Stimulated activated CD8-positive, alpha-beta memory T cell treated with anti-CD3 and anti-CD28 coated beads, Interleukin-15, amount 100 ng/mL, for 24 hours (primary cell): ENCODE measurements at regions not wholly inside any gene's neighbourhood (a gene's known extent, or its start where the extent isn't known, plus 50 kb on each side); places are given as distances from the start of the nearest gene placed in this dataset.

Source experiments
- DNase-seq: peaks from one replicate; pipeline ENCODE4 v3.0.0-alpha.2; 2020; ENCODE audit warnings: low read depth

DNA sequence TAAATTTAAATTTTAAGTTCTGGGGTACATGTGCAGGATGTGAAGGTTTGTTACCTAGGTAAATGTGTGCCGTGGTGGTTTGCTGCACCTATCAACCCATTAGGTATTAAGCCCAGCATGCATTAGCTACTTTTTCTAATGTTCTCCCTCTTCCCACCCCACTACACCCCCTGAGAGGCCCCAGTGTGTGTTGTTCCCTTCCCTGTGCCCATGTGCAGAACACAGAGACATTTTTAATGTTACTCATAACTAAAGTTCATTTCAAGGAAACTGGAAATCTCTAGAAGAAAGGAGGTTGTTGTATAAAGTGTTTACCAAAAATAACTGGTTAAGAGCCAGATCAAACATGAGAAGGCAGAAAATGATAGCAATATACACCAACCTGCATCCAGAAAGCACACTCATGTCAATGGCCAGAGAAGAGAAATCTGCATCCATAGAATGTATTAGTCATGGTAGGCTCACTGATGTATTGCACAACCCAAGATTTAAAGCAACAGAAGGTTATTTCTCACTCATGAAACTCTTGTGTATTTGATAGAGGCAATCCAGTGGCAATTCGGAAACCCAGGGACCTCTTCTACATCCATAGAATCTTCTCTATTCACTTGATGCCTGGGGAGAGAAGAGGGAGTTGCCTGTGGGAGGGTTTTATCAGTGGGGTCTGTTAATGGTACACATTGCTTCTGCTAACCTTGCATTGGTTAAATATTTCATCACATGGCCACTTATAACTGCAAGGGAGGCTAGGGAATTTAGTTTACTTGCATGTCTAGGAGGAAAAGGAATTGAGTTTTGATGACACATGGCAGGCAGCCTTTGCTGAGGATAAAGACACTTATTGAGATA is 321.9 kb upstream of the RASGRP1 start:
- no peak for DNase-seq

DNA sequence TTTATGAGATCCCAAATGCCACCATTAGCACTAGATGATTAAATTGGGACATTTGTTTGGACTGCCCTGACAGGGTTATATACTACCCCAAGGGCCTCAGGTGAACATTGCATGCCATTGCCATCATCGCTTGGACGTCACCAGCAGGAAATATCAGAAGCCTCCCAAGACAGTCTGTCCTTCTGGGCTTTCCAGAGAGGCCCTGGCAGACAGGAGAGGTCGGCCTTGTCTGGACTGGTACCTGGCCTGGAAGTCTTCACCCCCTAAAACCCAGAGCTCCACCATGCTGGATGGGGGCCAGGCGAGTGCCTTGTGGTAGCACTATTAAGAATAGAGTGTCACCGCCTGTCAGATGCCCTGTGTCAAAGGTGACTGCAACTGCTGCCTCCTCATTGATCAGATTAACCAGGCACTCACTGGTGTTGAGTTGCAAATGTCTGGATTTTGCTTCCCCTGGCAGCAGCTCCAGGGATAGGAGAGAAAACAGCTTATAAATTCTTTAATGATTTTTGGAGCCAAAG is 324.1 kb upstream of the RASGRP1 start:
- DNase-seq = no peak

DNA sequence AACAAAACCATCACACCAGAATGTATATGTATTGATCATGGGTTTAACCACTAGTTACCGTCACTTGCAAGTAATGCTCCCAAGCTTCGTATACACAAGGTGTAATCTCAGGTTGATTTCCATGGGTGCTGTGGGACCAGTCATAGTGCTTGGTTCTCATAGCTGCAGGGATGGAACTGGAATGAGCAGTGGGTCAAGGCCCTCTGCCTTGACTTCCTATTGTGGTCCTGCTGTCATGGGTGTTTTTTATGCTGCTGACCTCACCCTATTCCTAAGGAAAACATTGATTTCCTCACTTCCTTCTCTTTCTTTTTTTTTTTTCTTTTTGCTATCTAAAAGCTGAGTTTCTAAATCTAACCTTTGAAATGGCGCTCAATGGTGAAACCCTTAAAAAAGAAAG is 325.6 kb upstream of the RASGRP1 start:
- no peak for DNase-seq

DNA sequence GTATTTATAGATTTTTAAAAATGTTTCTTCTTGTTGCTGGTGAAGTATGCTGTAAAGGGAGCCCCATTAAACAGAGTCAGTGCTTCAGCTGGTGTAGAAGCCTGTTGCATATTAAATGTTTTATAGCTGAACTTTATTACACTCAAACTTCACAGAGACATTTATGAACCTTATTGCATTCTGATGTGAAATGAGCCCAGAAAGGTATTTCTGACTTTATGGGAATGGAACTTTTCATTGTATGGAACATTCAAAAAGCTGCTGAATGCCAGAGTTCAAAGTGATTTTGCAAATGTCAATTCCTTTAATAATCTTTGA is 329.3 kb upstream of the RASGRP1 start:
- DNase-seq = no peak

DNA sequence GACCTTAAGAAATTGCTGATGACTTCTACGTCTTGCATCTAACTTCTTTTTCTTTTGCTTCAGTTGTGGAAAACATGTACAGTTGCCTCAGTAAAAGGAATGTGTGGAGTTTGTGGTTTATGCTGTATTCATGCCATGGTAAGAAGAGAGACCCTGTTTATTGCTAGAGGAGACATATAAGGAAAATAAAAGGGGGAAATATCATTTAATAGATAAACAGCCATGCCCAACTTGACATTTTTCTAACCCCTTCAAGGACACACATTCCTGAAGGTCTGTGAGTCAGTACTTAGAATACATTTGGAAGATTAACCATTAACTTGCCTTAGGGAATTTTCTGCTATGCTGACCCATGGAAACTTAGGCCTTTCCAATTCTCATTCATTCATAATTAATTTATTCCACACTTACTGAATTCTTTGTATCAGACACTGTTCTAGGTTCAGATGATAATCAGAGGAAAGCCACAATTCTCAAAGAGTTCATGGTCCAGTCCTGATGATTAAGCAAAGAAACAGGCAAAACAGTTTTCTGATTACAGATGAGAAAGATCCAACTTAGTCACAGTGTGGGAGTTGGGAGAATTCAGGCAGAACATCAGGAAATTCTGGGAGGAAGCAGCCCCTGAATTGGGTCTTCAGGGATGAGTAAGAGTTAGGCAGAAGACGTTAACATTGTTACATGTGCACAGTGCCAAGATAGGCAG is 329.8 kb upstream of the RASGRP1 start:
- no peak for DNase-seq

DNA sequence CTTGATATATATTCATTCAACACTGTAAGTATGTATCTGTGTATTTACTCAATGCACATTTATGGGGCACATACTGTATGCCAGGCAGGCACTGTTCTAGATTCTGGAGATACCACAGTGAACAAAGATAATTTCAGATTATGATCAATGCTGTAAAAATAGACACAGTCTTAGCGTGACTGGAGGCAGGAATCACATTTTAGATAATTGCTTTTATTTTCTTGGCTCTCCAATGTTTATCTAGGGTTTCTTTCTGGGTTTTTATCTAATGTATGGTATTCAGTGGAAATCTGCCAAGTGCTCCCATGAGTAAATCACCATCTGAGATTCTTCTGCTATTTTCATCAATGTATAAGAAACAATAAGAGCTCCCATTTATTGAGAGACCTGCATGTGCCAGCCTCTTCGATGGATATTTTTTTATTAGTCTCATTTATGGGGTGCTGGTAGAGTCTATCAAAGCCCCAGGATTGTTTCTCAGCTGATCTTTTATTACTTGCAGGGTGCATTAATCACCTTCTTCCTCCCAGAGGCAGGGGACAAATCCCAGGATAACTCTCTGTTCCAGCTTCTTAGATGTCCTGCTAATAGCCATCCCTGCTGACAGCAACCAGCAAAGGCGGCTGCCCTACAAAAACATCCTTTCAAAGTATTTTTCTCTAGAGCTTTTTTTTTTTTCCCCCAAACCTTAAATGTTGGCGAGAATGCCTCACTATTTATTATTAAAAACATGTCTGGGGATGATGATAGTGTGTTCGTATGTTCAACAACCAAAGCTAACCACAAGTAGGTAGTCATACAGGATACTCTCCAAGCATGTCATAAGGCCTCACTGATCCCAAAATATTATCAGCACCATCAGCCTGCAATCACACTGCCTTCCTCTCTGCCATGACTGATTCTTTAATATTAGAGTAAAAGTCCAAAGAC is 331.0 kb upstream of the RASGRP1 start:
- DNase-seq = no peak

DNA sequence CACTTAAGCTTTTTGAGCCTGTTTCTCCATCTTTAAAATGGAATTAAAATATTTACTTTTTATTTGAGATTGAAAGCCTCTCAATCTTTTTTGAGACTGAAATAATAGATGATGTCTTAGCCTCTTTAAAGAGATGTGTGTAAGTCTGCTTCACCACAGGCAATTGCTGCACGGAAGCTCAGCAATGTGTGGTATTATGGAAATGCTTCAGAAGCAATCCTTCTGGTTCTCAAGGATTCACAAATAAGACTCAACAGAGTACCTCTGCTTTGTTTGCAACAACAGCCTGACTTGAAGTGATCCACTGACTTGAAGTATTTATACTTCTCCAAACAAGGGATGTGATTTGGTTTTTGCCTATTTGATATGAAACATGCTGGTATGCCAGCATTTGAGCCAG is 332.0 kb upstream of the RASGRP1 start:
- no peak for DNase-seq

DNA sequence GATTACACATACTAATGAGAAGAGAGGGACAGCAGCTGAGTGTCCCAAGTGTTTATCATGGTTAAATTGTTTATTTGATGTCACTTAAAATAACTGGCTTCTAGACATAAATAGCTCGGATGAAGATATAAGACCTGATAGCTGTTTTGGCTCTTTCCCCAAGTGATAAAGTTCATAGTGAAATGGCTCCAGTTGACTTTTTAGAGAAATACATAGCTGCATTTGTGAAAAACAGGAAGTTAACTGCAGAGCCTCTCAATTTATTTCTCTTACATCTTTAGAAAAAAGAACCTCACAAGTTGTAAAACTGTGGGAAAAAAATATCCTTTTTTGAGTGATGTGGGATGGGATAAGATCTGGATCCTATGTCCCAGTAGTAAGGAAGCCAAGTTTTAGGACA is 332.9 kb upstream of the RASGRP1 start:
- no peak for DNase-seq

DNA sequence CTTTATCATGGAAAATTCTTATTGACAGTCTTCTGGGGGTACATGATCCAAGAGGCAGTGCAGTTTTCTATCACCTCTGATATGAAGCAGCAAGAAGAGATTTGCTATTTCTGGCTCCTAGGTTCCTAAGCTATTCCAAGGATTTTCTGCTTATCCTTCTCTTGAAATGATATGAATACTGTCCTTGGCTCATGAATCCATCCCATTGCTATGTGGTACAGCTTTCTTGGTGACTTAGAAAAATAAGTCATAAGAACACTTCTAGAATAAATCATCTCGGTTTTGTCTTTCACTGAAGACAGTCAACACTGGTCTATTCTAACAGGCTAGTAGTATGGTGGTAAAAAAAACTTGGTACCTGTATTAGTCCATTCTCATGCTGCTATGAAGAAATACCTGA is 333.6 kb upstream of the RASGRP1 start:
- no peak for DNase-seq

DNA sequence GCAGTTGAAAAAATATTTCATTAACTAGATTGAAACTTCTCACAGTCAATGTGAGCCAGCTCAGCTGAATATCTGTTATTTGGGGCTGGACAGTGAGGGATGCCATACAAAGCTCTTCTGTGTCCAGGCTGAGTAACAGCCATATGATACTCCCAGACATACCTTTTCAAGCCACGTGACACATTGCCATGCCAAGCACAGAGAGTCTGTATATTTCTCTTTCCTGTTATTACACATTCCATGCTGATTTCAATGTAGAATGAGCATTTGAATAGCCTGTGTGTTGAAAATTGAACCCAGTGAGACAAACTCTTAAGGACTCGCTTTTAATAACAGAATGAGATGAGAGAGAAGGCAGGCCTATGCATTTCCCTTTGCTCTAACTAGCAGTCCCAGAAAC is 334.7 kb upstream of the RASGRP1 start:
- no peak for DNase-seq

DNA sequence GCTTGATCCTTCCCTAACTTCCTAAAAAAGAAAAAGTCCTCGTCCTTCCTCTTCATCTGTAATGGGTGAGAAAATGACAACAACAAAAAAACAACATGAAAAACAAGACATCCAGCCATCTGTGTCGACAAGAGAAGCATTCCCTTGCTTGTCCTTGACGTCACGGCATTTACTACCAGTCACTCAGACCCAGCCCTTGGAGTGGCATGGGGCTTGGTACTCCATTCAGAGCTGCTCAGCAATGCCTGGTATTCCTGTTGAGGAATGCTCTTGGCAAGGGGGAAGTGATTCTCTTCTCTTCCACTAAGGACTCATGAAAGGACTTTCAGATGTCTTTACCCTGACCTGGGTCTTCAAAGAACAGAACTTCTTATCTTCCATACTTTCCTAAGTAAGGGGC is 339.7 kb upstream of the RASGRP1 start:
- DNase-seq = no peak

DNA sequence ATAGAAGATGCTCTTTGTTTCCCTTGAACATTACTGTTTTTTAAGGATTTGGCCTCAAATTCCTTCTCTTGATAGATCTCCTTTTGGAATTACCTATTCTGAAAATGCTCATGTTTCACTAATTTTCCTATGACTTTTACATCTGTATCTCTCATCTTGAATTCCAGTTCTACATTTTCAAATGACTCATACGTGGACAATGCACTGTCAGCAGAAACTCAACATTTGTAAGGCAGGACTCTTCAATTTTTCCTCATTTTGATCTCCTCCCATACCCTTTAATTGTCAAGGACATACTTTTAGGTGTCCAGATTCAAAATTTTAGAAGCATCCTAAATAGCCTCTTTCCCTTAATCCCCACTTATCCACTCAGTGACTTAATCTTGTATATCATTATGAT is 341.0 kb upstream of the RASGRP1 start:
- DNase-seq = no peak

DNA sequence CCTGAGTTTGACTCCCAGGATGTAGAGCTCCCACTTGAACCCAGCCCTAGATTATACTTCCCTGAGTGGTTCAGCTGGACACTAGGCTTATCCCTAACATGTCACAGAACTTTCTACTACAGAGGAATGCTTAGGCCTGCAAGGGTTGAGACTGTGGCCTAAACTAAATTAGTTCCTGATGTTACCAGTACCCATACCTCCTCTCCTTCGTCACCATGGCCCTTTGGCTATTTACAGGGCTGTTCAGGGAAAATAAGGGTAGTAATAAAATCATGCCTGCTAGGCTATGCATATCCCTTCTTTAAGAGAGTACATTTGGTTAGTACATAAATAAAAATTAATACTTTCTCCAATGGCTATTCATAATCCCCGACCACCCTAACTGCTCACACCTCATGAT is 356.4 kb upstream of the RASGRP1 start:
- no peak for DNase-seq

DNA sequence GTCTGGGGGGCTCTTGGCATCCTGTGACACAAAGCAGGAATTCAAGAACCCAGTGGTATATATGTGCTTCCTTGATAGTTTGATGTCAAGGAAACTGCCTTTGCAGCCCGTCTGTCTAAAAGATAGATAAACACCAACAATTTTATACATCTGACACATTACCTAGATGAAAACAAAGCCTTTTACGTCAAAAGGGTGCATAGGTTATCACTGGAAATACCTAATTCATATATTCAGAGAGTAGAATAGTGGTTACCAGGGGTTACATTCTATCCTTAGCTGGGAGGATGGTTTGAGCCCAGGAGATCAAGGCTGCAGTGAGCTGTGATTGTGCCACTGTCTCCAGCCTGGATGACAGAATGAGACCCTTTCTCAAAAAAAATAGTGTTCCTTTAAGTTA is 356.9 kb upstream of the RASGRP1 start:
- DNase-seq = no peak

DNA sequence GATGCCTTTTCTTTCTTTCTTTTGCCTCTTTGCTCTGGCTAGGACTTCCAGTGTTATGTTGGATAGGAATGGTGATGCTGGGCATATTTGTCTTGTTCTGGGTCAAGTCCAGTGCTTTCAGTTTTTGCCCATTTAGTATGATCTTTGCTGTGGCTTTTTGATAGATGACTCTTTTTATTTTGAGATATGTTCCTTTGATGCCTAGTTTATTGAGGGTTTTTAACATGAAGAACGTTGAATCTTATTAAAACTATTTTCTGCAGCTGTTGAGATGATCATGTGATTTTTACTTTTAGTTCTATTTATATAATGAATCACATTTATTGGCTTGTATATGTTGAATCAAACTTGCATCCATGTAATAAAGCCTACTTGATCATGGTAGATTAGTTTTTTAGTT is 363.8 kb upstream of the RASGRP1 start:
- no peak for DNase-seq

DNA sequence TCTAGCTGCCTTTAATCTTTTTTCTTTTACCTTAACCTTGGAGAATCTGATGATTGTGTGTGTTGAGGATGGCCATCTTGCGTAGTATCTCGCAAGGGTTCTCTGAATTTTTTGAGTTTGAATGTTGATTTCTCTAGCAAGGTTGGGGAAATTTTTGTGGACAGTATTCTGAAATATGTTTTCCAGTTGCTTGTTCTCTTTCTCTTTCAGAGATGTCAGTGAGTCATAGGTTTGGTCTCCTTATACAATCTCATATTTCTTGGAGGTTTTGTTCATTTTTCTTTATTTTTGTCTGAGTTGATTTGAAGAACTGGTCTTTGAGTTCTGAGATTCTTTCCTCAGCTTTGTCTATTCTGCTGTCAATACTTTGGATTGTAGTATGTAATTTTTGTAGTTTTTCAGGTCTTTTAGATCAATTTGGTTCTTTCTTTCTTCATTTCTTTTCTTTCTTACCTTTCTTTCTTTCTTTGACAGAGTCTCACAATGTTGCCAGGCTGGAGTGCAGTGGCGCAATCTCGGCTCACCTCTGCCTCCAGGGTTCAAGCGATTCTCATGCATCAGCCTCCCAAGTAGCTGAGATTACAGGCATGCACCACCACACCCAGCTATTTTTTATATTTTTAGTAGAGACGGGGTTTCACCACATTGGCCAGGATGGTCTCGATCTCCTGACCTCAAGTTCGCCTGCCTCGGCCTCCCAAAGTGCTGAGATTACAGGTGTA is 366.4 kb upstream of the RASGRP1 start:
- DNase-seq = no peak

DNA sequence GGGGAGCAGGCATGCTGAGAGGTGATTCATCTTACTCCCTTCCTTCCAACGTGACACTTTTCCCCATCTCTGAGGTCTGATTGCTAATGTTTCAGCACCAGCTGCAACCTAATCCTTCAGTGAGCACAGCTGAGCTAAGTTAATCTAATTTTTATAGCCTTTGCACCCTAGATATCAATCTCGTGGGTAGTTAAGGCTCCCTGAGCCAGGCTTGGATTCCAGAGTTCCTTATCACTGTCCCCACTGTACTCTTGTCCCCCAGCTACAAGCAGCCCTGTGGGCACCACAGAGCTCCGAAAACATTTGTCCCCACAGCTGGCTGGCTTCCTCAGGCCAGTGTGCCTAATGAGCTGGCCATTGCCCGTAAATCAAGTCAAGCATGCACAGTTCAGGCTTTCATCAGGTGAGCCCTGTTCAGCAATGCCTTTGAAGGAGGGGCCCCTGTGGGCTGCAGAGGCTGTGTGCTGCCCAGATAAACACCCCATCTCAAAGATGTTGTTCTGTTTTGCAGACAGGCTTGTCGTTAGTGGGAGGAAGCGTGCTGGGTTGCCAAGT is 376.9 kb upstream of the RASGRP1 start:
- no peak for DNase-seq

DNA sequence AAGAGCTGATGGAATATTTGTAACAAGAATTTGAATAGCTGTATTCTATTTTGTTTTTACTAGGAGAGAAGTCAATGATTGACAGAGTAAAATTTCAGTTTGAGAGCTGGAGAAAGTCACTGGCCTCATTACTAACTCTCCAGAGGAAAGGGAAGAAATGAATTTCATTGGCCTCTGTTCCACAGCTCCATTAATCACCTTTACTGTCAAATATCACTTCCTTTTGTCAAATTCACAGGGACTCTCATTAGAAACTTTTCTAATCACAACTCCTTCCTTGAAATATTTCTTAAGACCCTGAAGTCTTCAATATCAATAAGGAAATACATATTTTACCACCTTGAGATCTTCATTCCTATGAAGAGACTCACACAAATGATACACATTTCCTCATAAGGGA is 379.9 kb upstream of the RASGRP1 start:
- DNase-seq = no peak

DNA sequence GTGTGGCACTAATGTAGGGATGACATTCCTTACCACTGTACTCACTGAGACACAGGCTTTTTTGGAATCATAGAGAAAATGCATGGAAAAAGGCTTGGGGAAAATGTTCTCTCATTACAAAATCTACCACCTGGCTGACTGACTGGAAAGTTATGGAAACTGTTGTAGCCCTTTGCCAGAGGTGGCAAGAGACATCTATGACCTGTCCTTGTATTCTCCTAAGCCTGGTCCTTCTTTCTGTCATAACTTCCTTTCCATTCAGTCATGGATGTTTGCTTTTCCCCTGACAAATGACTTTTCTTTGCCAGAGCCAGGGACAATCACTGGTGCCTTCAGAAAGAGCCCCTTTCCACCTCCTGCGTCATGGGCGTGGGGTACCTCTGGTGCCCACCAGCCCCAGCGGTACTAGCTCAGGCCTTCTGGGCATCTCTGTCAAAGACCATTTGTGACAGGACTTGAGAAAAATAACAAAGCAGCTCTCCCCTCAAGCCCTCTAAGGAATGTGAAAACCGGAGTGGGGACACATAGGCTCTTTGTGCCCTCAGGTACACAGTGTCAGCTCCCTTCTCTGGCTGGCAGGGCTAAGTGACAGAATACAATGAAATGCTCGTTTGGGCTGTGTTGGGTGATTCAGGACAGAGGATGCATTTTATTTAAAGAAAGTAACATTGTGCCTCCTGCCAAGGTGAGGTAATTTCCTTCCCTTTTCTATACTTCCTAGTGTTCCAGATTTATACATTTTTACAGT is 381.1 kb upstream of the RASGRP1 start:
- no peak for DNase-seq

DNA sequence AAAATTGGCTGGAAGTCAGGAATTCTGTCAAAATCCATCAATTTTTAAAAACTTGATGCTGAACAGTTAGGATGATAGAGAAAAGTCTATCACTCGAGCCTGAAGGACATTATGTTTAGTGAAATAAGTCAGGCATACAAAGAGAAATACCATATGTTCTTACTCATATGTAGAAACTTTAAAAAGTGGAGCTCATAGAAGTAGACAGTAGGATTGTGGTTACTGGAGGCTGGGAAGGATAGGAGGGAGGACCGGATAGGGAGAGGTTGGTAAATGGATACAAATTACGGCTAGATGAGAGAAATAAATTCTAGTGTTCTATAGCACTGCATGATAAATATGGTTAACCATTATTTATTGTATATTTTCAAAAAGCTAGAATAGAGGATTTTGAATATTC is 389.5 kb upstream of the RASGRP1 start:
- no peak for DNase-seq

DNA sequence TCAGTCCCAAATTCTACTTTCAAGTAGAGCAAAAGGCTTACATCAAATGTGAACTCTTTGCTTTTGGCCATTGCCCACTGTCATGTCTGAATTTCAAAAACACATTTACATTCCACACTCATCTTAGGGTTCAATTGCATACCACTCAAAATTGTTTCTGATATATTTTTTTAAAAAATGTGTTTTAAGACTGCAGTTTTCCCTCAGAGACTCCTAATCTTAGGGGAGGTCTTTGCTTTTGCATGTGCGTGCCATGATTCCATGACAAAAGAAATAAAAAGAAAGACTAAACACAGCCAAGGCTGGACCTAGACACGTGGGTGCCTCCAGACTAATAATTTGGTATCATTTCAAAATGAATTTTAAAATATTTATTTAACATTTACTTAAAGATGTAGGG is 396.8 kb upstream of the RASGRP1 start:
- no peak for DNase-seq
